Adrenal gland (tissue), 9 donors: ENCODE measurements at regions not wholly inside any gene's neighbourhood (a gene's known extent, or its start where the extent isn't known, plus 50 kb on each side); places are given as distances from the start of the nearest gene placed in this dataset.

Source experiments
- DNase-seq, 7 donors: peaks; one replicate each; pipeline ENCODE4 v3.0.0-alpha.2; 2019 to 2020
- H3K27ac ChIP-seq, 5 donors: fragments of 200-600 bp; sonication (generic) in 4 of 5; 1 replicate in 3 of 5; 2 replicates in 2 of 5; pipeline versions ENCODE4 v1.5.1 to v1.8.0; 2016 to 2020; ENCODE audit warnings: mild to moderate bottlenecking in 1 of 5
- H3K27me3 ChIP-seq: fragments of 200-600 bp; 2 replicates; pipeline ENCODE4 v1.8.0; 2021
- H3K36me3 ChIP-seq, 2 donors: fragments of 200-600 bp; replicated peaks in 1 of 2; 1 replicate in 1 of 2; 2 replicates in 1 of 2; pipeline versions ENCODE4 v1.5.1 to v1.8.0; 2018 to 2022
- H3K4me1 ChIP-seq, 2 donors: fragments of 200-600 bp; replicated peaks in 1 of 2; 1 replicate in 1 of 2; 2 replicates in 1 of 2; pipeline versions ENCODE4 v1.5.1 to v1.8.0; 2018 to 2021
- H3K4me3 ChIP-seq, 4 donors: fragments of 200-600 bp; sonication (generic) in 3 of 4; one replicate each; pipeline ENCODE4 v1.5.1; 2016 to 2018
- H3K9me3 ChIP-seq, 3 donors: fragments of 200-600 bp; sonication (generic) in 1 of 3; replicated peaks in 1 of 3; 1 replicate in 2 of 3; 2 replicates in 1 of 3; pipeline versions ENCODE4 v1.5.1 to v1.8.0; 2016 to 2021
- POLR2A ChIP-seq, 2 donors: fragments of 450-650 bp; IDR thresholded peaks; one replicate each; pipeline ENCODE4 v1.6.1; 2017; ENCODE audit warnings: antibody characterized with exemption in 2 of 2, mild to moderate bottlenecking in 2 of 2, moderate library complexity in 1 of 2
- WGBS, 4 donors: extraction: QIAGEN DNeasy Blood & Tissue Kit in 2 of 4; methylation state at CpG; one replicate each; pipeline versions ENCODE4 v1.1.5 to v1.1.7; 2013 to 2017; 5-methylcytosine and 5-hydroxymethylcytosine counted together
- intact Hi-C, 2 donors: fragments of 100-400 bp; cut with DNase I; formaldehyde crosslinking; loops; one replicate each; pipeline versions ENCODE4 v1.14.1 to v1.15.0; 2022 to 2023
- TF ChIP-seq, protein P1 (sequence below), 6 experiments: fragments of 450-650 bp in 4 of 6; fragments of 200-600 bp in 2 of 6; sonication (generic) in 1 of 6; IDR thresholded peaks; 1 replicate in 5 of 6; 2 replicates in 1 of 6; pipeline versions ENCODE4 v1.5.1 to v1.8.0; 2016 to 2021; ENCODE audit warnings: antibody characterized with exemption in 6 of 6, mild to moderate bottlenecking in 2 of 6, moderate library complexity in 1 of 6
- donor health status: healthy with polysubstance abuse.
- donor health status: Bipolar disorder and iron deficiency.
- donor health status: DM: yes; HTN: yes; CAD: no.
- donor health status: DM: no; HTN: no; CAD: no.
- donor health status: DM: no; HTN: no; CAD: no.

DNA sequence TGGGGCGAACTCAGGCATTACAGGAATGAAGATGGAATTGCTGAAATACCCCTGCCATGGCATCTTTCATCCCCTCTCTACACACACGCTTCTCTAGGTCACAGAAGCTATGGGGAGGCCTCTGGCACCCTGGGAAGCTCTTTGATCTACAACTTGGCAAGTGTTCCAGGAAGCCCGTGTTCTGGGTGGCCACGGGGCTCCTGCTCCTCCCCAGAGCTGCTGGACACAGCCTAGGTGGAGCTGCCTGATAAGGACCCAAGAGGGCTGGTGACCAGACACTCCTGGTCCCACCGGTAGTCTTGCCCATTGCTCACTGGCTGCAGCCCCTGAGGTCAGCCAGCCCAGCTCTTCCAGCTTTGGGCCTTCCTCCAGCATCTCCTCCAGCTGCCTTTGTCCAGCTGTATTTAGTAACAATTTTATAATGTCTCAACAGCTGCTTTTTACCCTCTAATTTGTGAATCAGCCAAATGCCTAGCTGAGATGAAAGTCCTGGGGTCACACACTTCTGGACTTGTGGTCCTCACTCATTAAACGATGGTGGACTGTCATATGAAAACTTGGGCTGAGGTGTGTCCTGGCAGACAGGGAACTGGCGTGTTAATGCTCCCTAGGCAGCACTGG is 72.8 kb upstream of the SPATA13 start:
- intact Hi-C loops: no loop called here
- TF ChIP-seq, protein P1, sequence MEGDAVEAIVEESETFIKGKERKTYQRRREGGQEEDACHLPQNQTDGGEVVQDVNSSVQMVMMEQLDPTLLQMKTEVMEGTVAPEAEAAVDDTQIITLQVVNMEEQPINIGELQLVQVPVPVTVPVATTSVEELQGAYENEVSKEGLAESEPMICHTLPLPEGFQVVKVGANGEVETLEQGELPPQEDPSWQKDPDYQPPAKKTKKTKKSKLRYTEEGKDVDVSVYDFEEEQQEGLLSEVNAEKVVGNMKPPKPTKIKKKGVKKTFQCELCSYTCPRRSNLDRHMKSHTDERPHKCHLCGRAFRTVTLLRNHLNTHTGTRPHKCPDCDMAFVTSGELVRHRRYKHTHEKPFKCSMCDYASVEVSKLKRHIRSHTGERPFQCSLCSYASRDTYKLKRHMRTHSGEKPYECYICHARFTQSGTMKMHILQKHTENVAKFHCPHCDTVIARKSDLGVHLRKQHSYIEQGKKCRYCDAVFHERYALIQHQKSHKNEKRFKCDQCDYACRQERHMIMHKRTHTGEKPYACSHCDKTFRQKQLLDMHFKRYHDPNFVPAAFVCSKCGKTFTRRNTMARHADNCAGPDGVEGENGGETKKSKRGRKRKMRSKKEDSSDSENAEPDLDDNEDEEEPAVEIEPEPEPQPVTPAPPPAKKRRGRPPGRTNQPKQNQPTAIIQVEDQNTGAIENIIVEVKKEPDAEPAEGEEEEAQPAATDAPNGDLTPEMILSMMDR (IDR thresholded peaks at IDR 0.05): no peak
- TF ChIP-seq POLR2A (IDR thresholded peaks at IDR 0.05): no peak
- 60 to 69% (median 66%) methylated on average over 5 to 7 of the region's 7 CpGs for WGBS, 4 donors
- Histone ChIP-seq H3K27ac (no peak overlapping the region), H3K4me3 (no peak overlapping the region), H3K27me3 (no peaks in the 10 kb centered on the region), H3K9me3 (no peaks in the 10 kb centered on the region), H3K36me3 (no peaks in the 10 kb centered on the region), H3K4me1 (no peaks in the 10 kb centered on the region)
- DNase-seq: peak in 4 of 7 donors; percentile 16 to 49 (median 42)

DNA sequence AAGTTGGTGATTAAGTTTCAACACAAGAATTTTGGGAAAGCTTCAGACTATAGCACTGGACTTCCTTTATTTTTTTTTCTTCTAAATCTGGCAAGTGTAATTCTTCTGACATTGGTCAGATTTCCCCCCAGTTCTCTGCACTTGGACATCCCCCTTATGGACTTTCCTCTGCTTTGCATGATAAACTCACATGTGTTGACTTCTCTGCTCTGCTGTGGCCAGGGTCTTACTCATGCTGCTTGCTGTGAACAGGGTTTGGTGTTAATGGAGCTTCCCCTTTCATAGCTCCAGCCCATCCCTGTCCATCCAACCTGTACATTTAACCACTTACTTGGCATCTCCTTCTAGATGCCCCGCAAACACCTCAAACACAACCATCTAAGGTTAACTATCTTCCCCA is 70.5 kb upstream of the SPATA13 start:
- H3K4me3 ChIP-seq: no peak overlapping the region
- no peak for DNase-seq
- intact Hi-C loops: no loop called here
- H3K9me3 ChIP-seq: no peaks in the 10 kb centered on the region
- H3K27me3 ChIP-seq: no peaks in the 10 kb centered on the region
- no peaks in the 10 kb centered on the region for H3K4me1 ChIP-seq
- no peaks in the 10 kb centered on the region for H3K36me3 ChIP-seq
- H3K27ac ChIP-seq: no peak overlapping the region
- no peak for TF ChIP-seq POLR2A (IDR thresholded peaks at IDR 0.05)
- TF ChIP-seq, protein P1 (IDR thresholded peaks at IDR 0.05): no peak
- 100% methylated on average over 1 of the region's 1 CpG for WGBS, 4 donors

DNA sequence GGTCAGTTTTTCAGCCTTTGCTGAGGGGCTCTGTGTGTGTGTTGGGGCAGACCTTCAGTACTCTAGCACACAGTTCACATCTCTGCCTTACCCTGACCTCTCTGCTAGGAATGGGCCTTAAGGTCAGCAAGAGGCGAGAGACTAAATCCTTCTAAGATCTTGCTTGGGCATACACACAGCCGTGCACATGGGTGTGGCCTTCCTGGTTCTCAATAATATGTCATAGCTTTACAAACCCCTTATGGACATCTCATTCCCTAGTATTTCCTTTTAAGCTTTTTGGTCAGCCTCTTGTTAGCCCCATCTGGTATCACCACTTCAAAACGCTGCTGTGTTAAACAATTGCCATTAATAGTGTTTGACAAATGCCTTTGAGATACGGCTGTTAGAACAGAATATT is 69.4 kb upstream of the SPATA13 start:
- no peak overlapping the region for H3K27ac ChIP-seq
- H3K36me3 ChIP-seq: no peaks in the 10 kb centered on the region
- TF ChIP-seq, protein P1 (IDR thresholded peaks at IDR 0.05): no peak
- no peak for TF ChIP-seq POLR2A (IDR thresholded peaks at IDR 0.05)
- no peaks in the 10 kb centered on the region for H3K27me3 ChIP-seq
- no peaks in the 10 kb centered on the region for H3K4me1 ChIP-seq
- no peak for DNase-seq
- intact Hi-C loops: no loop called here
- 78 to 83% (median 83%) methylated on average over 4 of the region's 4 CpGs for WGBS, 4 donors
- H3K9me3 ChIP-seq: no peaks in the 10 kb centered on the region
- H3K4me3 ChIP-seq: no peak overlapping the region

DNA sequence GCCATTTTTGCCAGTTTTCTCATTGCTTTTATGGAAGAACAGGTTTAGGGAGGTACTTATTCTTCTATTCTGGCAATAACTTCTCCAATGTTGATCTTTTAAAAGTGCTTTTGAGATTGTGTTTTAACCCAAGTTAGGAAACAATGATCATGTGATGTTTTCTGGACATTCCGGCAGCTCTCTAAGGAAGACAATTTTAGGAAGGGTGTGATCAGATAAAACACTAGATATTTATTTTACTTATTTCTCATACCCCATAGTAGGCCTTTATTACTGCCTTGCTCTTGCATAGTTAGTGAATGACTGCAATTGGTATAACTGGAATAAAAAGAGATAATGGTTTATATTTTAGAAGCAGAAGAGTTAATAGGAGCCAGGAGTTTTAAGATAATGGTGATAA is 68.4 kb upstream of the SPATA13 start:
- Histone ChIP-seq H3K27ac (no peak overlapping the region), H3K36me3 (no peaks in the 10 kb centered on the region), H3K9me3 (no peaks in the 10 kb centered on the region), H3K4me3 (no peak overlapping the region), H3K4me1 (peaks cover 0 to 4% of the 10 kb centered on the region in 2 donors), H3K27me3 (no peaks in the 10 kb centered on the region)
- TF ChIP-seq, protein P1 (IDR thresholded peaks at IDR 0.05): no peak
- no peak for TF ChIP-seq POLR2A (IDR thresholded peaks at IDR 0.05)
- 62 to 82% (median 75%) methylated on average over 1 of the region's 1 CpG for WGBS, 4 donors
- no peak for DNase-seq
- intact Hi-C loops: no loop called here
